NCI-H2081 (cell line): ENCODE measurements at regions not wholly inside any gene's neighbourhood (a gene's known extent, or its start where the extent isn't known, plus 50 kb on each side); places are given as distances from the start of the nearest gene placed in this dataset.
A peak's percentile ranks its signal among the peaks of the same experiment; 100 is the strongest.
"Not testable (repeated sequence)": the region's sequence is repeated elsewhere in the genome, so short reads cannot be mapped to it uniquely, and the experiment has no call there.

Source experiments
- DNase-seq, 2 experiments: peaks; one replicate each; lab custom pipeline; 2025; lab: John Stamatoyannopoulos, UW

GRCh38 chr6:113039005-113039404 lies 691.9 kb downstream of the RFPL4B start:
- DNase-seq = no peak

GRCh38 chr6:113047148-113047547 lies 700.0 kb downstream of the RFPL4B start:
- no peak for DNase-seq

GRCh38 chr6:113047932-113048331 lies 700.8 kb downstream of the RFPL4B start:
- DNase-seq = no peak

- no peak for DNase-seq
Observed at GRCh38 chr6:113048741-113049140, 701.6 kb downstream of the RFPL4B start.

GRCh38 chr6:113049190-113049589 lies 702.1 kb downstream of the RFPL4B start:
- no peak for DNase-seq

GRCh38 chr6:113050010-113050858 lies 703.1 kb downstream of the RFPL4B start:
- DNase-seq = peak in 1 of 2 experiments; percentile 21

GRCh38 chr6:113050979-113051378 lies 703.8 kb downstream of the RFPL4B start:
- DNase-seq = peak in 1 of 2 experiments; percentile 19

GRCh38 chr6:113052506-113052905 lies 705.4 kb downstream of the RFPL4B start:
- no peak for DNase-seq

GRCh38 chr6:113055061-113055460 lies 707.9 kb downstream of the RFPL4B start:
- no peak for DNase-seq

GRCh38 chr6:113055998-113056397 lies 708.9 kb downstream of the RFPL4B start:
- DNase-seq = no peak

- no peak for DNase-seq
Observed at GRCh38 chr6:113057567-113058053, 710.5 kb downstream of the RFPL4B start.

- DNase-seq = no peak
Observed at GRCh38 chr6:113060664-113061063, 713.5 kb downstream of the RFPL4B start.

- DNase-seq = no peak
Observed at GRCh38 chr6:113065611-113066010, 718.5 kb downstream of the RFPL4B start.

GRCh38 chr6:113067612-113068275 lies 720.6 kb downstream of the RFPL4B start:
- DNase-seq = no peak

GRCh38 chr6:113068570-113068969 lies 721.4 kb downstream of the RFPL4B start:
- DNase-seq = no peak

GRCh38 chr6:113070681-113071080 lies 723.6 kb downstream of the RFPL4B start:
- not testable (repeated sequence) for DNase-seq

- peak in 1 of 2 experiments; percentile 37 for DNase-seq
Observed at GRCh38 chr6:113073611-113074191, 726.6 kb downstream of the RFPL4B start.

- DNase-seq = no peak
Observed at GRCh38 chr6:113076116-113076515, 729.0 kb downstream of the RFPL4B start.

- DNase-seq = no peak
Observed at GRCh38 chr6:113076816-113077215, 729.7 kb downstream of the RFPL4B start.

GRCh38 chr6:113077794-113078193 lies 730.7 kb downstream of the RFPL4B start:
- DNase-seq = no peak

- DNase-seq = no peak
Observed at GRCh38 chr6:113078791-113079190, 731.7 kb downstream of the RFPL4B start.

GRCh38 chr6:113082745-113083144 lies 735.6 kb downstream of the RFPL4B start:
- no peak for DNase-seq

GRCh38 chr6:113083947-113084346 lies 736.8 kb downstream of the RFPL4B start:
- DNase-seq = no peak
